Glutamatergic neuron (in vitro differentiated cells): ENCODE measurements at regions not wholly inside any gene's neighbourhood (a gene's known extent, or its start where the extent isn't known, plus 50 kb on each side); places are given as distances from the start of the nearest gene placed in this dataset.

Experiments
- DNase-seq: peaks from one replicate; pipeline ENCODE4 v3.0.0; 2022
- H3K27ac Mint-ChIP-seq: one replicate; pipeline ENCODE4 v1.8.0; 2020; ENCODE audit warnings: mild to moderate bottlenecking, mixed read lengths, inconsistent platforms; ENCODE audit not compliant: unreplicated experiment
- H3K27me3 Mint-ChIP-seq: one replicate; pipeline ENCODE4 v1.8.0; 2020; ENCODE audit warnings: mild to moderate bottlenecking, moderate library complexity, mixed read lengths, inconsistent platforms; ENCODE audit not compliant: unreplicated experiment
- H3K36me3 Mint-ChIP-seq: one replicate; pipeline ENCODE4 v1.8.0; 2020; ENCODE audit warnings: mild to moderate bottlenecking, mixed read lengths, inconsistent platforms; ENCODE audit not compliant: unreplicated experiment
- H3K4me1 Mint-ChIP-seq: one replicate; pipeline ENCODE4 v1.8.0; 2020; ENCODE audit warnings: mild to moderate bottlenecking, low read depth, mixed read lengths, inconsistent platforms; ENCODE audit not compliant: unreplicated experiment
- H3K4me3 Mint-ChIP-seq: one replicate; pipeline ENCODE4 v1.8.0; 2020; ENCODE audit warnings: mild to moderate bottlenecking, mixed read lengths, inconsistent platforms; ENCODE audit not compliant: unreplicated experiment
- H3K9me3 Mint-ChIP-seq: one replicate; pipeline ENCODE4 v1.8.0; 2020; ENCODE audit warnings: mild to moderate bottlenecking, moderate library complexity, mixed read lengths, inconsistent platforms; ENCODE audit not compliant: unreplicated experiment
- TF ChIP-seq, protein P1 (sequence below): fragments of 200-600 bp; sonication (generic); IDR thresholded peaks from one replicate; pipeline ENCODE4 v1.5.0; 2021; ENCODE audit not compliant: partially characterized antibody, unreplicated experiment

DNA sequence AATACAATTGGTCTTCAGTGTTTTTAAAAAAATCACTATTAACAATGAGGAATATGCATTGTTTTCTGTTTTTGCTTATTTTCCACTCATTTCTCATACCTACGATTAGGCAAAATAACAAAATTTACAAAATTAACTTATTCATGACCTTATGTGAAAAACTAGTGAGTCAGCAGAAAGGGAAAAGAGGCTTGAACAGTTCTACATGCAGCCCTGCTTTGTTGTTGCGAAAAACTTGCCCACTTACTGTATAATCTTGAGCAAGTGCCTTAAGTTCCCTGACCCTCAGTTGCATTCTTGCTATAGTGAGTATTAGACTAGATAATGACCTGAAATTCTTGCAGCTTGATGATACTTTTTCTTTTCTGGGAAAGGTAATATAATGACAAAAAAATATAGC lies 551.1 kb upstream of the BCHE start:
- TF ChIP-seq, protein P1, sequence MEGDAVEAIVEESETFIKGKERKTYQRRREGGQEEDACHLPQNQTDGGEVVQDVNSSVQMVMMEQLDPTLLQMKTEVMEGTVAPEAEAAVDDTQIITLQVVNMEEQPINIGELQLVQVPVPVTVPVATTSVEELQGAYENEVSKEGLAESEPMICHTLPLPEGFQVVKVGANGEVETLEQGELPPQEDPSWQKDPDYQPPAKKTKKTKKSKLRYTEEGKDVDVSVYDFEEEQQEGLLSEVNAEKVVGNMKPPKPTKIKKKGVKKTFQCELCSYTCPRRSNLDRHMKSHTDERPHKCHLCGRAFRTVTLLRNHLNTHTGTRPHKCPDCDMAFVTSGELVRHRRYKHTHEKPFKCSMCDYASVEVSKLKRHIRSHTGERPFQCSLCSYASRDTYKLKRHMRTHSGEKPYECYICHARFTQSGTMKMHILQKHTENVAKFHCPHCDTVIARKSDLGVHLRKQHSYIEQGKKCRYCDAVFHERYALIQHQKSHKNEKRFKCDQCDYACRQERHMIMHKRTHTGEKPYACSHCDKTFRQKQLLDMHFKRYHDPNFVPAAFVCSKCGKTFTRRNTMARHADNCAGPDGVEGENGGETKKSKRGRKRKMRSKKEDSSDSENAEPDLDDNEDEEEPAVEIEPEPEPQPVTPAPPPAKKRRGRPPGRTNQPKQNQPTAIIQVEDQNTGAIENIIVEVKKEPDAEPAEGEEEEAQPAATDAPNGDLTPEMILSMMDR: no peak
- no peak for DNase-seq
- H3K36me3 Mint-ChIP-seq: no peaks in the 10 kb centered on the region
- H3K9me3 Mint-ChIP-seq: peaks cover 3% of the 10 kb centered on the region
- no peaks in the 10 kb centered on the region for H3K27me3 Mint-ChIP-seq
- no peak overlapping the region for H3K27ac Mint-ChIP-seq
- no peaks in the 10 kb centered on the region for H3K4me1 Mint-ChIP-seq
- H3K4me3 Mint-ChIP-seq: no peak overlapping the region

GRCh38 chr3:166372571-166373106 lies 535.4 kb upstream of the BCHE start:
- Mint-ChIP-seq H3K36me3 (no peaks in the 10 kb centered on the region), H3K27me3 (no peaks in the 10 kb centered on the region), H3K4me3 (no peak overlapping the region), H3K9me3 (peaks cover under 1% of the 10 kb centered on the region), H3K4me1 (no peaks in the 10 kb centered on the region), H3K27ac (no peak overlapping the region)
- DNase-seq: no peak
- TF ChIP-seq, protein P1: no peak

- Mint-ChIP-seq H3K4me1 (no peaks in the 10 kb centered on the region), H3K4me3 (no peak overlapping the region), H3K36me3 (no peaks in the 10 kb centered on the region), H3K27ac (no peak overlapping the region), H3K27me3 (no peaks in the 10 kb centered on the region), H3K9me3 (peaks cover 1% of the 10 kb centered on the region)
- TF ChIP-seq, protein P1: no peak
- no peak for DNase-seq
These were observed 530.8 kb upstream of the BCHE start for GRCh38 chr3:166367947-166368533.

- TF ChIP-seq, protein P1: no peak
- DNase-seq: no peak
- no peak overlapping the region for H3K27ac Mint-ChIP-seq
- H3K27me3 Mint-ChIP-seq: no peaks in the 10 kb centered on the region
- H3K36me3 Mint-ChIP-seq: no peaks in the 10 kb centered on the region
- peaks cover 1% of the 10 kb centered on the region for H3K9me3 Mint-ChIP-seq
- no peak overlapping the region for H3K4me3 Mint-ChIP-seq
- H3K4me1 Mint-ChIP-seq: no peaks in the 10 kb centered on the region
These were observed 525.5 kb upstream of the BCHE start for GRCh38 chr3:166362698-166363097.

DNA sequence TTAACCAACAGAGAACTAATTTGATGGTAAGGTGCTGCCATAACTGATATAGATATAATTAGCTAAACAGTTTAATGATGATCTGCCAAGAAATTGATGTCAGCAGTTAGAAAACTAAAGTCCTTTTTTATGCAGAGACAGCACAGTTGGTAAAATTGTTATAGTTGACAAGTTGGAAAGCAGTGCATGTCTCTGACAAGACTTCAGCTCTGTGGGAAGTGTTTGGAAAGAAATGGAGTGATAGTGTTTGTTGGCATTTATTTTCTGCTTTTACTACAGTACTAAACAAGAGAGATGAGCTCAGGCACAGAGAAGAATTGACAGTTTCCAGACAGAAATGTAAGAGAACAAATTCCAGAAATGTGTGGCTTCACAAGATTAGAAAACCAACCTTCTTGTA lies 523.5 kb upstream of the BCHE start:
- no peak for DNase-seq
- H3K27ac Mint-ChIP-seq: no peak overlapping the region
- H3K27me3 Mint-ChIP-seq: peaks cover 1% of the 10 kb centered on the region
- H3K4me1 Mint-ChIP-seq: no peaks in the 10 kb centered on the region
- no peak overlapping the region for H3K4me3 Mint-ChIP-seq
- no peaks in the 10 kb centered on the region for H3K9me3 Mint-ChIP-seq
- TF ChIP-seq, protein P1: no peak
- no peaks in the 10 kb centered on the region for H3K36me3 Mint-ChIP-seq
